BLaER1 treated with 17β-estradiol and CSF1 and Interleukin-3, amounts not matched to agents 10 nM and 100 nM (cell line): ENCODE measurements at regions not wholly inside any gene's neighbourhood (a gene's known extent, or its start where the extent isn't known, plus 50 kb on each side); places are given as distances from the start of the nearest gene placed in this dataset.
"Not testable (repeated sequence)": the region's sequence is repeated elsewhere in the genome, so short reads cannot be mapped to it uniquely, and the experiment has no call there.

Source experiments
- H3K27ac ChIP-seq, 11 experiments: shearing (Covaris generic); formaldehyde crosslinking; 2 replicates each; pipeline ENCODE4 v1.8.1; 2022
- H3K27me3 ChIP-seq, 11 experiments: shearing (Covaris generic); formaldehyde crosslinking; 2 replicates each; pipeline ENCODE4 v1.8.1; 2022
- H3K36me3 ChIP-seq, 11 experiments: shearing (Covaris generic); formaldehyde crosslinking; 2 replicates each; pipeline ENCODE4 v1.8.1; 2022
- H3K4me1 ChIP-seq, 10 experiments: shearing (Covaris generic); formaldehyde crosslinking; 2 replicates each; pipeline ENCODE4 v1.8.1; 2022
- H3K4me2 ChIP-seq, 11 experiments: shearing (Covaris generic); formaldehyde crosslinking; 2 replicates each; pipeline ENCODE4 v1.8.1; 2022
- H3K4me3 ChIP-seq, 10 experiments: shearing (Covaris generic); formaldehyde crosslinking; 2 replicates each; pipeline ENCODE4 v1.8.1; 2022
- H3K9ac ChIP-seq, 11 experiments: shearing (Covaris generic); formaldehyde crosslinking; 2 replicates each; pipeline ENCODE4 v1.8.1; 2022
- H3K9me3 ChIP-seq, 11 experiments: shearing (Covaris generic); formaldehyde crosslinking; replicated peaks in 1 of 11; 2 replicates each; pipeline ENCODE4 v1.8.1; 2022
- H4K20me1 ChIP-seq, 11 experiments: shearing (Covaris generic); formaldehyde crosslinking; 2 replicates each; pipeline ENCODE4 v1.8.1; 2022
- Cebpa-rat ChIP-seq, 11 experiments: shearing (Covaris generic); IDR thresholded peaks; 2 replicates each; pipeline ENCODE4 v1.8.1; 2022

- H3K36me3 ChIP-seq, result no peaks in the 10 kb centered on the region; a peak in 1 of 22 replicates
- no peaks in the 10 kb centered on the region for H4K20me1 ChIP-seq
- no peak overlapping the region for H3K27ac ChIP-seq
- H3K9me3 ChIP-seq, result peaks cover 9 to 13% (median 10%) of the 10 kb centered on the region in 11 experiments
- H3K4me2 ChIP-seq, result no peak overlapping the region
- no peak for TF ChIP-seq Cebpa-rat (IDR thresholded peaks at IDR 0.05)
- peaks cover 0 to 8% (median 7%) of the 10 kb centered on the region in 10 experiments; a peak in 14 of 20 replicates for H3K4me1 ChIP-seq
- no peak overlapping the region for H3K4me3 ChIP-seq
- no peak overlapping the region for H3K9ac ChIP-seq
- H3K27me3 ChIP-seq, result no peaks in the 10 kb centered on the region
These were observed 98.9 kb upstream of the HMGA2 start for GRCh38 chr12:65725376-65725775.

- H3K9ac ChIP-seq, result no peak overlapping the region
- H3K27me3 ChIP-seq, result no peaks in the 10 kb centered on the region
- H3K4me1 ChIP-seq, result no peaks in the 10 kb centered on the region
- H3K4me2 ChIP-seq, result no peak overlapping the region
- no peaks in the 10 kb centered on the region; a peak in 1 of 22 replicates for H3K36me3 ChIP-seq
- no peak overlapping the region for H3K27ac ChIP-seq
- peaks cover 9 to 13% (median 10%) of the 10 kb centered on the region in 11 experiments for H3K9me3 ChIP-seq
- no peak overlapping the region for H3K4me3 ChIP-seq
- TF ChIP-seq Cebpa-rat (IDR thresholded peaks at IDR 0.05), result no peak
- H4K20me1 ChIP-seq, result no peaks in the 10 kb centered on the region
These were observed 95.8 kb upstream of the HMGA2 start for GRCh38 chr12:65728455-65728847.

GRCh38 chr12:65728848-65729793 is 95.2 kb upstream of the HMGA2 start:
- Histone ChIP-seq H3K9me3 (peaks cover 9 to 13% (median 10%) of the 10 kb centered on the region in 11 experiments), H3K4me1 (no peaks in the 10 kb centered on the region), H3K27ac (no peak overlapping the region), H3K4me2 (no peak overlapping the region), H3K36me3 (no peaks in the 10 kb centered on the region; a peak in 1 of 22 replicates), H3K27me3 (no peaks in the 10 kb centered on the region), H3K9ac (no peak overlapping the region), H4K20me1 (no peaks in the 10 kb centered on the region), H3K4me3 (no peak overlapping the region)
- no peak for TF ChIP-seq Cebpa-rat (IDR thresholded peaks at IDR 0.05)

- Histone ChIP-seq H3K27ac (no peak overlapping the region), H3K4me3 (no peak overlapping the region), H3K4me2 (no peak overlapping the region), H3K27me3 (no peaks in the 10 kb centered on the region), H4K20me1 (no peaks in the 10 kb centered on the region), H3K36me3 (no peaks in the 10 kb centered on the region; a peak in 1 of 22 replicates), H3K9me3 (peaks cover 9 to 13% (median 10%) of the 10 kb centered on the region in 11 experiments), H3K4me1 (no peaks in the 10 kb centered on the region), H3K9ac (no peak overlapping the region)
- no peak for TF ChIP-seq Cebpa-rat (IDR thresholded peaks at IDR 0.05)
These were observed 92.5 kb upstream of the HMGA2 start for GRCh38 chr12:65731771-65732170.

- H3K9me3 ChIP-seq, result peaks cover 9 to 12% (median 10%) of the 10 kb centered on the region in 11 experiments
- H3K36me3 ChIP-seq, H3K4me2 ChIP-seq, H3K9ac ChIP-seq, H3K4me3 ChIP-seq, H3K27me3 ChIP-seq, H3K4me1 ChIP-seq, H4K20me1 ChIP-seq, H3K27ac ChIP-seq: not testable (repeated sequence)
These were observed 90.6 kb upstream of the HMGA2 start for GRCh38 chr12:65733643-65734042.

GRCh38 chr12:65734226-65734625 is 90.1 kb upstream of the HMGA2 start:
- Histone ChIP-seq H3K27ac (no peak overlapping the region), H3K4me3 (no peak overlapping the region), H3K27me3 (no peaks in the 10 kb centered on the region), H3K4me2 (no peak overlapping the region), H4K20me1 (no peaks in the 10 kb centered on the region), H3K4me1 (no peaks in the 10 kb centered on the region), H3K36me3 (no peaks in the 10 kb centered on the region; a peak in 1 of 22 replicates), H3K9me3 (peaks cover 4 to 7% (median 4%) of the 10 kb centered on the region in 11 experiments), H3K9ac (no peak overlapping the region)
- TF ChIP-seq Cebpa-rat (IDR thresholded peaks at IDR 0.05), result no peak

GRCh38 chr12:65739606-65740005 is 84.7 kb upstream of the HMGA2 start:
- Histone ChIP-seq H3K9ac (no peak overlapping the region), H3K4me2 (no peak overlapping the region), H3K4me3 (no peak overlapping the region), H3K27ac (no peak overlapping the region), H3K27me3 (no peaks in the 10 kb centered on the region), H3K36me3 (no peaks in the 10 kb centered on the region), H3K9me3 (peaks cover 19 to 44% (median 39%) of the 10 kb centered on the region in 11 experiments), H3K4me1 (no peaks in the 10 kb centered on the region), H4K20me1 (no peaks in the 10 kb centered on the region)
- no peak for TF ChIP-seq Cebpa-rat (IDR thresholded peaks at IDR 0.05)

GRCh38 chr12:65740506-65740872 is 83.8 kb upstream of the HMGA2 start:
- Histone ChIP-seq H3K9ac (no peak overlapping the region), H3K36me3 (no peaks in the 10 kb centered on the region), H3K27ac (no peak overlapping the region), H3K4me2 (no peak overlapping the region), H3K4me3 (no peak overlapping the region), H3K27me3 (no peaks in the 10 kb centered on the region), H3K4me1 (no peaks in the 10 kb centered on the region), H4K20me1 (no peaks in the 10 kb centered on the region), H3K9me3 (peaks cover 26 to 52% (median 45%) of the 10 kb centered on the region in 11 experiments)
- no peak for TF ChIP-seq Cebpa-rat (IDR thresholded peaks at IDR 0.05)

- H3K27me3 ChIP-seq, result no peaks in the 10 kb centered on the region
- no peak for TF ChIP-seq Cebpa-rat (IDR thresholded peaks at IDR 0.05)
- no peaks in the 10 kb centered on the region for H4K20me1 ChIP-seq
- no peak overlapping the region for H3K4me3 ChIP-seq
- H3K4me2 ChIP-seq, result no peak overlapping the region
- H3K9me3 ChIP-seq, result peaks cover 26 to 52% (median 45%) of the 10 kb centered on the region in 11 experiments
- H3K36me3 ChIP-seq, result no peaks in the 10 kb centered on the region
- H3K27ac ChIP-seq, result no peak overlapping the region
- no peaks in the 10 kb centered on the region for H3K4me1 ChIP-seq
- H3K9ac ChIP-seq, result no peak overlapping the region
These were observed 83.2 kb upstream of the HMGA2 start for GRCh38 chr12:65740873-65741600.
